HG02852 (cell line): ENCODE measurements at regions not wholly inside any gene's neighbourhood (a gene's known extent, or its start where the extent isn't known, plus 50 kb on each side); places are given as distances from the start of the nearest gene placed in this dataset.
"Not testable (repeated sequence)": the region's sequence is repeated elsewhere in the genome, so short reads cannot be mapped to it uniquely, and the experiment has no call there.

Experiments used
- ATAC-seq: cut with Tn5 transposase; IDR thresholded peaks from one replicate; pipeline ENCODE4 v1.9.1; 2021; ENCODE audit warnings: mild to moderate bottlenecking, moderate library complexity; ENCODE audit not compliant: unreplicated experiment

GRCh38 chr3:82521657-82522056 lies 760.2 kb upstream of the GBE1 start:
- no peak for ATAC-seq

GRCh38 chr3:82520846-82521245 lies 759.4 kb upstream of the GBE1 start:
- no peak for ATAC-seq

GRCh38 chr3:82509951-82510603 lies 748.6 kb upstream of the GBE1 start:
- ATAC-seq, result no peak

- ATAC-seq, result no peak
These were observed 747.8 kb upstream of the GBE1 start for GRCh38 chr3:82509106-82509842.

GRCh38 chr3:82506204-82506603 lies 744.8 kb upstream of the GBE1 start:
- no peak for ATAC-seq

- no peak for ATAC-seq
These were observed 743.8 kb upstream of the GBE1 start for GRCh38 chr3:82505079-82505756.

- no peak for ATAC-seq
These were observed 736.7 kb upstream of the GBE1 start for GRCh38 chr3:82498186-82498585.

GRCh38 chr3:82496890-82497560 lies 735.6 kb upstream of the GBE1 start:
- no peak for ATAC-seq

- ATAC-seq, result no peak
These were observed 734.2 kb upstream of the GBE1 start for GRCh38 chr3:82495655-82496054.

GRCh38 chr3:82494977-82495489 lies 733.6 kb upstream of the GBE1 start:
- no peak for ATAC-seq

- peak; percentile 65 for ATAC-seq
These were observed 732.4 kb upstream of the GBE1 start for GRCh38 chr3:82493858-82494257.

- no peak for ATAC-seq
These were observed 713.9 kb upstream of the GBE1 start for GRCh38 chr3:82475306-82475705.

GRCh38 chr3:82474711-82475110 lies 713.3 kb upstream of the GBE1 start:
- ATAC-seq, result no peak

GRCh38 chr3:82473864-82474541 lies 712.6 kb upstream of the GBE1 start:
- ATAC-seq, result no peak

GRCh38 chr3:82467051-82467450 lies 705.6 kb upstream of the GBE1 start:
- ATAC-seq, result no peak

GRCh38 chr3:82462977-82463376 lies 701.5 kb upstream of the GBE1 start:
- ATAC-seq, result no peak

GRCh38 chr3:82461049-82461889 lies 699.8 kb upstream of the GBE1 start:
- no peak for ATAC-seq

- no peak for ATAC-seq
These were observed 686.9 kb upstream of the GBE1 start for GRCh38 chr3:82448320-82448719.

- ATAC-seq, result not testable (repeated sequence)
These were observed 667.4 kb upstream of the GBE1 start for GRCh38 chr3:82428821-82429220.

GRCh38 chr3:82424031-82424339 lies 662.5 kb upstream of the GBE1 start:
- ATAC-seq, result no peak
